HEK293T (cell line): ENCODE measurements at regions not wholly inside any gene's neighbourhood (a gene's known extent, or its start where the extent isn't known, plus 50 kb on each side); places are given as distances from the start of the nearest gene placed in this dataset.

Experiments used
- ARNT ChIP-seq: fragments of 450-650 bp; IDR thresholded peaks from 2 replicates; pipeline ENCODE4 v1.6.1; 2017; ENCODE audit warnings: mild to moderate bottlenecking
- BHLHE40 ChIP-seq: fragments of 450-650 bp; IDR thresholded peaks from 2 replicates; pipeline ENCODE4 v1.6.1; 2016; ENCODE audit warnings: mild to moderate bottlenecking, moderate library complexity, borderline replicate concordance
- CTBP1 ChIP-seq: fragments of 450-650 bp; IDR thresholded peaks from 2 replicates; pipeline ENCODE4 v1.6.1; 2016; ENCODE audit warnings: borderline replicate concordance
- ELF4 ChIP-seq: fragments of 450-650 bp; IDR thresholded peaks from 2 replicates; pipeline ENCODE4 v1.6.1; 2017; ENCODE audit warnings: antibody characterized with exemption
- FOXA1 ChIP-seq: fragments of 450-650 bp; IDR thresholded peaks from 2 replicates; pipeline ENCODE4 v1.6.1; 2016; ENCODE audit warnings: mild to moderate bottlenecking
- FOXM1 ChIP-seq: fragments of 450-650 bp; IDR thresholded peaks from 2 replicates; pipeline ENCODE4 v1.6.1; 2017; ENCODE audit warnings: mild to moderate bottlenecking, borderline replicate concordance
- HDGF ChIP-seq: fragments of 450-650 bp; IDR thresholded peaks from 2 replicates; pipeline ENCODE4 v1.6.1; 2017; ENCODE audit warnings: antibody characterized with exemption, borderline replicate concordance
- L3MBTL2 ChIP-seq: fragments of 450-650 bp; conservative IDR thresholded peaks from 2 replicates; pipeline ENCODE4 v1.6.1; 2016; ENCODE audit warnings: mild to moderate bottlenecking
- SP1 ChIP-seq: fragments of 450-650 bp; IDR thresholded peaks from 2 replicates; pipeline ENCODE4 v1.6.1; 2017
- TARDBP ChIP-seq: fragments of 450-650 bp; IDR thresholded peaks from 2 replicates; pipeline ENCODE4 v1.6.1; 2016
- ZNF384 ChIP-seq: fragments of 450-650 bp; IDR thresholded peaks from 2 replicates; pipeline ENCODE4 v1.6.1; 2016

DNA sequence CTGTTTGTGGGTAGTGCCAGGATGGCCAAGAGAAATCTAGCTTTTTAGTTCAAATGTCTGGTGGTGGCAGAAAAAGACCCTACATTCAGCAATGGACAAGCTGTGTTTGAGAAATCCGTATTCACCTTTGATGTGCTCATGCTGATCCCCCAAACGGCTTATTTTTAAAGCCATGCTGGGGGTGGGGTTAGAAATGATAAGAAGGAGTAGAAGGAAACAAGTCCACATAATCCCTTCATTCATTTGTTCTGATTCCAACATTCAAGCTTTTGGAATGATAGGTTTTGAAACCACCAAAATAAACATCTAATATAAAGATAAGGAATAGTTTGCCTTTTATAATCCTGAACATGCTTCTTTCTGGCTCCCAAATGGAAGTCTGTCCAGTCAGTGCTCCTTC lies 92.0 kb upstream of the DKK2 start:
- no peak for TF ChIP-seq FOXM1
- TF ChIP-seq FOXA1, result no peak
- TF ChIP-seq BHLHE40, result no peak
- TF ChIP-seq SP1, result no peak
- TF ChIP-seq HDGF, result no peak
- no peak for TF ChIP-seq ZNF384
- TF ChIP-seq TARDBP, result no peak
- no peak for TF ChIP-seq ARNT
- no peak for TF ChIP-seq ELF4
- no peak for TF ChIP-seq L3MBTL2
- TF ChIP-seq CTBP1, result no peak
